OCI-LY3 (cell line): ENCODE measurements at regions not wholly inside any gene's neighbourhood (a gene's known extent, or its start where the extent isn't known, plus 50 kb on each side); places are given as distances from the start of the nearest gene placed in this dataset.

Experiments used
- H2AFZ ChIP-seq: fragments of 200-600, 300-600 bp; shearing (Covaris generic); 2 replicates; pipeline ENCODE4 v1.6.0; 2014; ENCODE audit warnings: antibody characterized with exemption, low read depth, low read length
- H3K27ac ChIP-seq: fragments of 200-600, 300-600 bp; sonication (generic); 2 replicates; pipeline ENCODE4 v1.5.1; 2014; ENCODE audit warnings: mild to moderate bottlenecking, low read length, moderate library complexity, mixed read lengths
- H3K27me3 ChIP-seq: fragments of 200-600, 300-600 bp; sonication (generic); 2 replicates; pipeline ENCODE4 v1.6.1; 2014; ENCODE audit warnings: low read depth, low read length, mixed read lengths
- H3K36me3 ChIP-seq: fragments of 200-600, 300-600 bp; sonication (generic); replicated peaks from 2 replicates; pipeline ENCODE3; 2014; ENCODE audit warnings: low read depth, low read length, mixed read lengths
- H3K4me1 ChIP-seq: fragments of 300-600, 200-600 bp; sonication (generic); 2 replicates; pipeline ENCODE4 v1.6.1; 2014; ENCODE audit warnings: low read length, mixed read lengths
- H3K4me2 ChIP-seq: fragments of 200-600, 300-600 bp; sonication (generic); 2 replicates; pipeline ENCODE4 v1.6.1; 2014; ENCODE audit warnings: low read length, mixed read lengths
- H3K4me3 ChIP-seq: fragments of 300-600, 200-600 bp; sonication (generic); 2 replicates; pipeline ENCODE4 v1.5.1; 2014; ENCODE audit warnings: antibody characterized with exemption, mild to moderate bottlenecking, low read length, moderate library complexity
- H3K79me2 ChIP-seq: fragments of 300-600, 200-600 bp; shearing (Covaris generic); 2 replicates; pipeline ENCODE4 v1.6.1; 2014; ENCODE audit warnings: mild to moderate bottlenecking, low read length, mixed read lengths
- H3K9ac ChIP-seq: fragments of 300-600, 200-600 bp; shearing (Covaris generic); 2 replicates; pipeline ENCODE4 v1.6.0; 2014; ENCODE audit warnings: mild to moderate bottlenecking, low read length, moderate library complexity
- H3K9me3 ChIP-seq: fragments of 200-600, 300-600 bp; shearing (Covaris generic); 2 replicates; pipeline ENCODE4 v1.6.1; 2014; ENCODE audit warnings: low read length, mixed read lengths; ENCODE audit not compliant: insufficient read depth
- H4K20me1 ChIP-seq: fragments of 200-600, 300-600 bp; sonication (generic); 2 replicates; pipeline ENCODE4 v1.6.1; 2016; ENCODE audit warnings: low read length, mixed read lengths; ENCODE audit not compliant: insufficient read depth
- EZH2phosphoT487 ChIP-seq: fragments of 200-600 bp; shearing (Covaris generic); IDR thresholded peaks from 2 replicates; pipeline ENCODE4 v1.6.1; 2018; ENCODE audit warnings: antibody characterized with exemption, mixed run types, low read depth
- TF ChIP-seq, protein P1 (sequence below): fragments of 200-600, 300-600 bp; sonication (generic); IDR thresholded peaks from 2 replicates; pipeline ENCODE4 v1.5.1; 2014; ENCODE audit warnings: antibody characterized with exemption, low read length, low read depth

GRCh38 chr5:6049662-6050061, 328.7 kb downstream of the MED10 start:
- Histone ChIP-seq H3K4me2 (no peak overlapping the region), H3K27ac (no peak overlapping the region), H3K27me3 (no peaks in the 10 kb centered on the region)

DNA sequence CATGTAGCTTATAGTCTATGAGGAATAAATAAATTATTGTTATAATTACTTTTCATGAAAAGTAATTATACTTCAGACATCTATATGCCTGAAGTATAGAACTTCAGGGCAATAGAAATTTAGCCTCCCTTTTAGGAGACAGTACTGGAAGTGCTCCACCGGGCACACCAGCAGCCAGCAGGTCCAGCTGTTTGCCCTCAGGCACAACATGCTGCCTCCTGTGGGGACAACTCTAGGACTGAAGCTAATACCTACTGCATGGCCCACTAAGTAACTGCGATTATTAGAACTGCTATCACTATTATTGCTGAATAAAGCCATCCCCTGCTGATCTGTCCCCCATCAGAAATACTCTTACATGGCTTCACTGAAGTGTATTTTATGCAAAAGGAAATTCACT, 329.6 kb downstream of the MED10 start:
- H3K4me1 ChIP-seq, result no peaks in the 10 kb centered on the region
- H3K27ac ChIP-seq, result no peak overlapping the region
- H3K79me2 ChIP-seq, result no peaks in the 10 kb centered on the region
- no peak overlapping the region for H3K4me3 ChIP-seq
- no peaks in the 10 kb centered on the region for H3K9me3 ChIP-seq
- no peak overlapping the region for H3K4me2 ChIP-seq
- TF ChIP-seq, protein P1, sequence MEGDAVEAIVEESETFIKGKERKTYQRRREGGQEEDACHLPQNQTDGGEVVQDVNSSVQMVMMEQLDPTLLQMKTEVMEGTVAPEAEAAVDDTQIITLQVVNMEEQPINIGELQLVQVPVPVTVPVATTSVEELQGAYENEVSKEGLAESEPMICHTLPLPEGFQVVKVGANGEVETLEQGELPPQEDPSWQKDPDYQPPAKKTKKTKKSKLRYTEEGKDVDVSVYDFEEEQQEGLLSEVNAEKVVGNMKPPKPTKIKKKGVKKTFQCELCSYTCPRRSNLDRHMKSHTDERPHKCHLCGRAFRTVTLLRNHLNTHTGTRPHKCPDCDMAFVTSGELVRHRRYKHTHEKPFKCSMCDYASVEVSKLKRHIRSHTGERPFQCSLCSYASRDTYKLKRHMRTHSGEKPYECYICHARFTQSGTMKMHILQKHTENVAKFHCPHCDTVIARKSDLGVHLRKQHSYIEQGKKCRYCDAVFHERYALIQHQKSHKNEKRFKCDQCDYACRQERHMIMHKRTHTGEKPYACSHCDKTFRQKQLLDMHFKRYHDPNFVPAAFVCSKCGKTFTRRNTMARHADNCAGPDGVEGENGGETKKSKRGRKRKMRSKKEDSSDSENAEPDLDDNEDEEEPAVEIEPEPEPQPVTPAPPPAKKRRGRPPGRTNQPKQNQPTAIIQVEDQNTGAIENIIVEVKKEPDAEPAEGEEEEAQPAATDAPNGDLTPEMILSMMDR, result no peak
- no peak for TF ChIP-seq EZH2phosphoT487
- H3K9ac ChIP-seq, result no peak overlapping the region
- H3K36me3 ChIP-seq, result no peaks in the 10 kb centered on the region
- H2AFZ ChIP-seq, result no peak overlapping the region
- H3K27me3 ChIP-seq, result no peaks in the 10 kb centered on the region
- H4K20me1 ChIP-seq, result no peaks in the 10 kb centered on the region

More at GRCh38 chr5:6049662-6050061, 328.7 kb downstream of the MED10 start:
- Histone ChIP-seq H3K9me3 (no peaks in the 10 kb centered on the region), H4K20me1 (no peaks in the 10 kb centered on the region), H3K9ac (no peak overlapping the region), H3K79me2 (no peaks in the 10 kb centered on the region), H3K4me3 (no peak overlapping the region), H3K4me1 (no peaks in the 10 kb centered on the region), H2AFZ (no peak overlapping the region), H3K36me3 (no peaks in the 10 kb centered on the region)
- TF ChIP-seq, protein P1, result no peak
- no peak for TF ChIP-seq EZH2phosphoT487

GRCh38 chr5:6046296-6046967, 331.9 kb downstream of the MED10 start:
- Histone ChIP-seq H3K4me2 (no peak overlapping the region), H3K79me2 (no peaks in the 10 kb centered on the region), H3K36me3 (no peaks in the 10 kb centered on the region), H3K4me3 (no peak overlapping the region), H3K9ac (no peak overlapping the region), H3K27ac (no peak overlapping the region), H3K4me1 (no peaks in the 10 kb centered on the region), H4K20me1 (no peaks in the 10 kb centered on the region), H3K9me3 (no peaks in the 10 kb centered on the region), H2AFZ (no peak overlapping the region), H3K27me3 (no peaks in the 10 kb centered on the region)
- TF ChIP-seq EZH2phosphoT487, result no peak
- TF ChIP-seq, protein P1, result no peak

DNA sequence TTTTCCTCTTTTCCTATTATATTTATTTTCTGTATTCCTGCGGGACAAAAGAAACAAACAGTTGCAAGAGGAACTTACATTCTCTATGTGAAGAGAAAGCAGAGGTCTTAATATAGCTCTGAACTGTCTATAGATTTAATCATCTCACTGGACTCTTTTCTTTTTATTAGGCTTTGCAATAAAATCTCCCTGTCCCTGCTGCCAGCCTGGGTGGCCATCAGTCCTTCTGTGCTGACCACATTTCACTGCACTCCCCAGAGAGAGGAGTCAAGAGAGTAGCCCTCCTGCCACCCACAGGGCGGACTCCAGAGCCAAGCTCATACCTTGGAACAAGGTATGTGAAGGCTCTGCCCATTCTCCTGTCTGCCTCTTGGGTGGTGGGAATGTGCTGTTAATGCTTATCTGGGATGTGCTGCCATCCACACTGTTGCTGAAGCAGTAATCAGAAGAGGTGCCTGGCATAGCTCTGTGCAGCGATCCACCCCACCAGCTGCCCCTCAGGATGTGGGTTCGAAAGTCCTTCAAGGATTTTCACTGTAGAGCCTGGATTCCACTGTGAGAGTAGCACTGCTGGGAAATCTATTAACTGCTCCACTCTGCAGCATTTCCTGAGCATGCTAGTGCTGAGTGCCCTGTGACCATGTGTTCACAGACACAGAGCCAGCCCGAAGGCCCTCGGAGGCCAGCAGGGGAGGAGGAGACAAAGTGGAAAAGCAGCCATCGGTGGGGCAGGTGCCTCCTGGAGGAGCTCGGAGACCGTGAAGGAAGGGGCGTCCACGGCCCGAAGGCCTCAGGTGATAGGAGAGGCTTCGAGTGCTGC, 334.6 kb downstream of the MED10 start:
- Histone ChIP-seq H3K27me3 (no peaks in the 10 kb centered on the region), H3K27ac (no peak overlapping the region), H3K79me2 (no peaks in the 10 kb centered on the region), H3K4me2 (no peak overlapping the region), H3K36me3 (no peaks in the 10 kb centered on the region), H2AFZ (no peak overlapping the region), H3K4me3 (no peak overlapping the region), H3K9me3 (no peaks in the 10 kb centered on the region), H4K20me1 (no peaks in the 10 kb centered on the region), H3K4me1 (no peaks in the 10 kb centered on the region), H3K9ac (no peak overlapping the region)
- TF ChIP-seq, protein P1, result no peak
- TF ChIP-seq EZH2phosphoT487, result no peak
